NCI-H1930 (cell line): ENCODE measurements at regions not wholly inside any gene's neighbourhood (a gene's known extent, or its start where the extent isn't known, plus 50 kb on each side); places are given as distances from the start of the nearest gene placed in this dataset.

ENCODE experiments used
- DNase-seq, 2 experiments: peaks; one replicate each; lab custom pipeline; 2025; lab: John Stamatoyannopoulos, UW

- no peak for DNase-seq
These were observed 152.5 kb upstream of the TMEM132C start for GRCh38 chr12:128114485-128114884.

GRCh38 chr12:128116537-128116936 lies 150.4 kb upstream of the TMEM132C start:
- no peak for DNase-seq

DNA sequence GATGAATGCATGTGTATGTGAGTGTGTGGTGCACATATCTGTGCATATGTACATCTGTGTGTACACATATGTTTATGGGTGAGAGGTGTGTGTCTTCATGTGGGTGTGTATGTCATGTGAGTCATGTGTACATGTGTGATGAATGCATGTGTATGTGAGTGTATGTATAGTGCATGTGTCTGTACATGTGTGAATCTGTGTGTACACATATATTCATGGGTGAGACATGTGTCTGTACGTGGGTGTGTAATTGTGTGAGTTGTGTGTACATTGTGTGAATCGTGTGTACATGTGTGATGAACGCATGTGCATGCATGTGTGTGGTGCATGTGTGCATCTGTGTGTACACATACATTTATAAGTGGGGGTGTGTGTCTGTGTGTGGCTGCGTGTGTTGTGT lies 146.9 kb upstream of the TMEM132C start:
- DNase-seq, result no peak

- DNase-seq, result no peak
These were observed 145.5 kb upstream of the TMEM132C start for GRCh38 chr12:128121424-128121823.

DNA sequence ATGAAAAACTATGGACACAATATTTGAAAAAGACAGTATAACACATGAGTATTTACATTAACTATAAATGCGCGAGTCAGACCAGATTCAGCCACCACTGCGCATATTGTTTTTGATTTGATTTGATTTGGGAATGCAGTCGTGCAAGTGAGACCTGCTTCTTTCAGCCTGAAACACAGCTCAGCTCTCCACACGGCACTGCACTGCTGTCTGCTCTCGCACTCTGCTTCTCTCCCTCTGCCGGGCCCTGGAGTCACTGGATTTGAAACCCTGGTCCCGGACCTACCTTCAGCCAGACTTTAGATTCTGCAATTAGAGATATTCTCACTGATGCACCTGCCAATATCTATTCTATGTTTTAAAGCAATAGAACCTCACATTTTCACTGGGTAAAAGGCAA lies 143.9 kb upstream of the TMEM132C start:
- no peak for DNase-seq

- no peak for DNase-seq
These were observed 135.0 kb upstream of the TMEM132C start for GRCh38 chr12:128131955-128132354.

GRCh38 chr12:128133321-128134073 lies 133.5 kb upstream of the TMEM132C start:
- DNase-seq, result no peak

- no peak for DNase-seq
These were observed 129.8 kb upstream of the TMEM132C start for GRCh38 chr12:128137140-128137539.

DNA sequence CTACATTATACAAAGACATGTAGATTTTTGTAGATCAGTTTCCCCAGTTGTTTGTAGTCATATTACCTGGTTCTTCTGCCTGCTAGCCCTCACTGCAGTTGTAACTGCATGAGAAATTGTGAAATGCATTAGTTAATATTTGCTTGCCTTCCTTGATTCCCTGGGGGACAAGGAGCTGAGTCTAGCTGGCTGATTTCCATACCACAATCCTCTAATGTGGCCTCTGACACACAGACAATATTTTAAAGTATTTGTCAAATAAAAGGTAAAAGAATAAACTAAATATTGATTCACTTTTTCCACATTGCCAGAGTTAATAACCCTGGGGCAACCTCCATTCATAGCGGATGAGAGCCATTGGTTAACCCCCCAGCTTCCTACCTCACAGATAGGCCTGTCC lies 128.8 kb upstream of the TMEM132C start:
- peak in 1 of 2 experiments; percentile 13 for DNase-seq

DNA sequence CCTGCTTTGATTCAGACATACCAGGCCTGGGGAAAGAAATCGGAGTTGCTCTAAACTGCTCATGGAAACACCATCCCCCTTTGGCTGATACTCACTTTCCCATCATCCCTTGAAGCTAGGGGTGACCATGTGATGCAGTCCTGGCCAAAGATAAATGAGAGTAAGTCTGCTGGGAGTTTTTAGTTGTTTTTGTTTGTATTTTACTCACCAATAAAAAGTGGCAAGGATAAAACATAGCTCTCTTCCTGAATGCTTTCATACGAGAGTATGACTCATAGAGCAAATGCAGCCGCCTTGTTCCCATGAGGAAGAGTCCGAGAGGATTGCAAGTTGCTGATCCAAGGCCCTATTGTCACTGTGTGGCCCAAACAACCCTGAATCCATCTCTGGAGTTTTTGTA lies 126.4 kb upstream of the TMEM132C start:
- DNase-seq, result no peak

GRCh38 chr12:128150961-128151360 lies 116.0 kb upstream of the TMEM132C start:
- DNase-seq, result no peak

DNA sequence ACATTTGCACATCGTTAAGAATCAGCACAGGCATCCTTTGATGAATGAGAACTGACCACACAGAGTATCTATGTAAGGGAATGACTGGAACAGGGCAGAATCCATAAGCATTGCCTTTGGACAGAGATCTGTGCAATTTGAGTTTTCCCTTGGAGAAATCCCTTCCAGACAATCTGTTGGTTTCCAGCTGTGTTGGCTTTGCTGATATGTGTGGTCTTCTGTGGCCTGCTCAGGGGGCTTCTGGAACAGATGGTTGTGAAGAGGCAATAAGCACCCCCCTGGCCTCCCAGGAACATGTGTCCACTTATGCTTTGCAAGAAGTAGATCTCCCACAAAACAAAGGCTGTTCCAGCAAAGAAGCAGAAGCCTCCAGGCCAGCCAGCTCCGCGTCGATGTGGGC lies 111.4 kb upstream of the TMEM132C start:
- no peak for DNase-seq

DNA sequence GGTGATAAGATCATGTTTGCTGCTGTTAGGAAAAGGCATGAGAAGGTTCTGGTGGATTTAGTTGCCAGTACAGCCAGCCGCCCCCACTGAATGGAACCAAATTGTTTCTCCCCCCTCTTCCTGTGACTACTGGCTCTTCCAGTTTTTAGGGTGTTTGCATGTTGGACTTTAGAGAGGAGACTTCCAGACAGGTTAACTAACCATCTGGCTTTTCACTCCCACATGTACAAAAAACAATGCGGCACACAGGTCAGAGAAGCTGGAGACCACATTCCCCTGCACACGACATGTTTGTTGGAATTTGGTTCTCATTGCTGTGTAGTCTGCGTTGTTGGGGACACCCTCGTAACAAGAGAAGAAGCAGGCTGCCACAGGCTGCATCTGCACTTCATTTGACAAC lies 103.9 kb upstream of the TMEM132C start:
- DNase-seq, result no peak

GRCh38 chr12:128164533-128164932 lies 102.4 kb upstream of the TMEM132C start:
- no peak for DNase-seq

- no peak for DNase-seq
These were observed 101.6 kb upstream of the TMEM132C start for GRCh38 chr12:128165387-128165786.

DNA sequence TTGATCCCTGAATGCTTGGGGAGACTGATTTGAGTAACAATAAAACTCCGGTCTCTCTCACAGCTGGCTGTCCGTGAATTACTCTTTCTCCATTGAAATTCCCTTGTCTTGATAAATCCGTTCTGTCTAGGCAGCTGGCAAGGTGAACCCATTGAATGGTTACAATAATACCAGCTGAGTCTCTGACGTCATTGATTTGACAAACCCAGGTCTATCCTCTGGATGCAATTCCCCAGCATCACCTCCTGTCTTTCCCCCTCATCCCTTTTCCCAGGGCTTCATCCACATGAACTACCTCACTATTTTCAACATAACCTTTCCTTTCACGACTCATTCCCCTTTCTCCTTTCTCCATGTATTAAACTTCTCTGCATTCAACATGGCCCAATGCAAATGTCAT lies 98.7 kb upstream of the TMEM132C start:
- no peak for DNase-seq

DNA sequence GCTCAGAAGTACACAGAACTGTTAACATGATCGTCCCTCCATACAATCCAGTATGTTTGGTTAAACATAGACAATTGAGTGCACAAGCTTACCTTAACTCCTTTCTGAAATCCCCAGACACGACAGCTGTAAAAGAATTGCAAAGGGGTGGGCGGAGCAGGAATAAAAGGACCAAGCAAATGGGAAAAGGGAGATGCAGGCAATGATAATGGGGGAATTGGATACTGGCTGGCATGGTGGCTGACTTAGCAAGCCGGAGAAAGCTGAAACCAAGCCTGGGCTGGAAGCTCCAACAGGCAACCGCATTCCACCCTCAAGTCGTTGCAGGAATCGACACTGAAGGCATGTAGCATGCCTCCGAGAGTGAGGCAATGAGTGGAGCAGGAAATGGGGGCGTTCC lies 96.8 kb upstream of the TMEM132C start:
- no peak for DNase-seq

GRCh38 chr12:128178565-128178964 lies 88.4 kb upstream of the TMEM132C start:
- DNase-seq, result no peak

DNA sequence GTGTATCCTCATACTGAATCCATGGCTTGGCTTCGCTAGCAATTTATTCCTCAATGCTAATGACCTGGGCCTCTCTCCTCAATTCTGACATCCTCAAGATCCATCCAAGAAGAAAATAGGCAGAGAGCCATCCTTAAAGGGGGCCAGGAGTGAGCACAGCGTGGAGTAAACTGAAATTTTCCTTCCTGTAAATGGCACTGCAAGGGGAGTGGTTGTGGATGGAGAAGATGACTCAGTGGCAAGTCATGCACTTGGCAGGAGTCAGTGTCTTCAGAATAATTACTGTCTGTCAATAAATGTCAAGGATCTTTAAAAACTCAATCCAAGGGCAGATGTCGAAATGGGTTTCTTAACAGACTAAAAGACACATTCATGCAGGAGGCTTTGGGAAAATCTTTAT lies 88.0 kb upstream of the TMEM132C start:
- no peak for DNase-seq

DNA sequence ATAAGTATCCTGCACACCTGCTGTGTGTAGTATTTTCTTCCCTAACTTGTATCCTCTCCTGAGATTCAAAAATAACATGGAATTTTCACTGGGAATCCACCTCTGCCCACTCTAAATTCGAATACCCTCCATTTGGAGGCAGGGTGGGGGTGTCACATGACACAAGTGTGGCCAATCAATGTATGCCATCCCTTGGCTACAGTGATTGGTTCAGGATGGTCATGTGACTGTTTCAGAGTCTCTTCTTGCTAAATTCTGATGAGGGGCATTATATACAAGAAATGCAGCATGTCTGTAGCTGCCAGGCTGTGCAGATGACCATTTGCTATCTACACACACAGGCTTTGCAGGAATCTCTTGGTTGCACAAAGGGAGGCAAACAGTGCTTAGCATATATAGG lies 86.8 kb upstream of the TMEM132C start:
- DNase-seq, result no peak

DNA sequence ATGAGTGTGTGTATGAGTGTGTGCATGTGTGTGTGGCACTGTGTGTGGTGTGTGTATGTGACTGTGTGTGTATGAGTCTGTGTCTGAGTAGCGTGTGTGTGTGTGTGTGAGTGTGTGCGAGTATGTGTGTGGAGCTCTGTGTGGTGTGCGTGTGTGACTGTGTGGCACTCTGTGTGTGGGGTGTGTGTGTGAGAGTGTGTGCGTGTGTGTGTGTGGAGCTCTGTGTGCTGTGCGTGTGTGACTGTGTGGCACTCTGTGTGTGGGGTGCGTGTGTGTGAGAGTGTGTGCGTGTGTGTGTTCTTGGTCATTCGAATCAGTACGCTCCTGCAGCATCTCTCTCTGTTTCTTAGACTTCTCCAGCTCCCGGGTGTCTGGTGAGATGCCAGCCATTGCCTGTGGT lies 76.9 kb upstream of the TMEM132C start:
- no peak for DNase-seq

- DNase-seq, result peak; percentile 32 to 51
These were observed 76.4 kb upstream of the TMEM132C start for GRCh38 chr12:128190614-128191013.

- DNase-seq, result no peak
These were observed 75.6 kb upstream of the TMEM132C start for GRCh38 chr12:128191380-128191779.

GRCh38 chr12:128204711-128205110 lies 62.3 kb upstream of the TMEM132C start:
- no peak for DNase-seq
